Neural cell (in vitro differentiated cells): ENCODE measurements at regions not wholly inside any gene's neighbourhood (a gene's known extent, or its start where the extent isn't known, plus 50 kb on each side); places are given as distances from the start of the nearest gene placed in this dataset.

ENCODE experiments used
- EZH2 ChIP-seq: fragments of 200-600, 300-800 bp; shearing (Covaris generic), sonication (generic); IDR thresholded peaks from 2 replicates; pipeline ENCODE4 v1.6.1; 2014; ENCODE audit warnings: antibody characterized with exemption, low read length, borderline replicate concordance, mild to moderate bottlenecking; ENCODE audit not compliant: insufficient read depth, poor library complexity, severe bottlenecking
- RAD21 ChIP-seq: fragments of 450-650 bp; conservative IDR thresholded peaks from 2 replicates; pipeline ENCODE4 v1.6.1; 2014; ENCODE audit warnings: antibody characterized with exemption, mild to moderate bottlenecking, moderate library complexity
- TF ChIP-seq, protein P1 (sequence below): fragments of 450-650 bp; IDR thresholded peaks from 2 replicates; pipeline ENCODE4 v1.5.1; 2014; ENCODE audit warnings: antibody characterized with exemption, mild to moderate bottlenecking, moderate library complexity; ENCODE audit not compliant: poor library complexity, severe bottlenecking

DNA sequence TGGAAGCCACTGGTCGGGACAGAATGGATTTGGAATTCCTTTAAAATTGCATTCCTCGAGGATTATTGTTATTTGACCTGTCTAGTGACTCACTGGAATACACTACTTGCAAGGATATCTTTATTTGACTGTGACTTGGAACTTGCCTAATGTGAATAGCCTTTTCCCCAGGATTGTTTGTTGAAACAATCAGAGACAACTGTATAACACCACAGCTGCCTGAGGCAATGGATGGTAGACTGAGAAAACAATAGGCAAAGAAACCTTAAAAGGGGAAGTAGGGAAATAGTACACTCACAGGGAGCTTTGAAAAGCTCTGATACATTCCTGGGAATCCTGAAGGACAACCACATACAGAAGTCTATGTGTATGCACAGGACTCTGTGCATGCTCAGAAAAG is 465.3 kb downstream of the BMP2 start:
- TF ChIP-seq, protein P1, sequence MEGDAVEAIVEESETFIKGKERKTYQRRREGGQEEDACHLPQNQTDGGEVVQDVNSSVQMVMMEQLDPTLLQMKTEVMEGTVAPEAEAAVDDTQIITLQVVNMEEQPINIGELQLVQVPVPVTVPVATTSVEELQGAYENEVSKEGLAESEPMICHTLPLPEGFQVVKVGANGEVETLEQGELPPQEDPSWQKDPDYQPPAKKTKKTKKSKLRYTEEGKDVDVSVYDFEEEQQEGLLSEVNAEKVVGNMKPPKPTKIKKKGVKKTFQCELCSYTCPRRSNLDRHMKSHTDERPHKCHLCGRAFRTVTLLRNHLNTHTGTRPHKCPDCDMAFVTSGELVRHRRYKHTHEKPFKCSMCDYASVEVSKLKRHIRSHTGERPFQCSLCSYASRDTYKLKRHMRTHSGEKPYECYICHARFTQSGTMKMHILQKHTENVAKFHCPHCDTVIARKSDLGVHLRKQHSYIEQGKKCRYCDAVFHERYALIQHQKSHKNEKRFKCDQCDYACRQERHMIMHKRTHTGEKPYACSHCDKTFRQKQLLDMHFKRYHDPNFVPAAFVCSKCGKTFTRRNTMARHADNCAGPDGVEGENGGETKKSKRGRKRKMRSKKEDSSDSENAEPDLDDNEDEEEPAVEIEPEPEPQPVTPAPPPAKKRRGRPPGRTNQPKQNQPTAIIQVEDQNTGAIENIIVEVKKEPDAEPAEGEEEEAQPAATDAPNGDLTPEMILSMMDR = no peak
- TF ChIP-seq EZH2 (no peak), RAD21 (no peak)
